SK-N-MC (cell line): ENCODE measurements at regions not wholly inside any gene's neighbourhood (a gene's known extent, or its start where the extent isn't known, plus 50 kb on each side); places are given as distances from the start of the nearest gene placed in this dataset.

Source experiments
- EZH2 ChIP-seq: fragments of 200-600 bp; sonication (generic); IDR thresholded peaks from one replicate; pipeline ENCODE4 v1.6.1; 2017; ENCODE audit warnings: antibody characterized with exemption
- POLR2AphosphoS5 ChIP-seq: IDR thresholded peaks from 2 replicates; pipeline ENCODE4 v1.6.1; 2012; ENCODE audit warnings: mild to moderate bottlenecking, low read depth, low read length, borderline replicate concordance

- TF ChIP-seq POLR2AphosphoS5, result no peak
- no peak for TF ChIP-seq EZH2
These were observed 118.0 kb downstream of the SOX1 start for GRCh38 chr13:112184851-112185371.
